ENCODE measurements at regions not wholly inside any gene's neighbourhood (a gene's known extent, or its start where the extent isn't known, plus 50 kb on each side); places are given as distances from the start of the nearest gene placed in this dataset.

DNA sequence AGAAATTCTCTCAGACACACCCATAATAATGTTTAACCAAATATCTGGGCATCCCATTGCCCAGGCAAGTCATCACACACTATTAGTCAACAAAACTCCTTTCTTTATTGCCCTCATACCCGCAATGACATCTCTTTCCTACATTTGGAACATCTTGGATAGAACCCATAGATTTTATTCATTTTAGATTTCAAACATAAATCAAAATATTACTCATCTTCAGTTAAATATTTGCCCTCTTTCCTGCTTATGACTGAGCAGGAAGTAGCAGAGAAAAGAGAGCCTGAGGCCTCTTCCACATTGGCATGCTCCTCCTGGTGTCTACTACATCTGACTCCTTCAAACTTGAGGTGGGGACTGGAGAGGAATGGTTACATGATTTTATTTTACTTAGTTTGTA is 592.0 kb downstream of the CHSY3 start:
- RAD21 ChIA-PET (ENCODE audit: low non-redundant PET in 1 of 2, low total read pairs in 2 of 2, uncharacterized antibody in 2 of 2, unreplicated experiment in 2 of 2) = no interaction called here
- intact Hi-C loops (cut with micrococcal nuclease) = no loop called here

DNA sequence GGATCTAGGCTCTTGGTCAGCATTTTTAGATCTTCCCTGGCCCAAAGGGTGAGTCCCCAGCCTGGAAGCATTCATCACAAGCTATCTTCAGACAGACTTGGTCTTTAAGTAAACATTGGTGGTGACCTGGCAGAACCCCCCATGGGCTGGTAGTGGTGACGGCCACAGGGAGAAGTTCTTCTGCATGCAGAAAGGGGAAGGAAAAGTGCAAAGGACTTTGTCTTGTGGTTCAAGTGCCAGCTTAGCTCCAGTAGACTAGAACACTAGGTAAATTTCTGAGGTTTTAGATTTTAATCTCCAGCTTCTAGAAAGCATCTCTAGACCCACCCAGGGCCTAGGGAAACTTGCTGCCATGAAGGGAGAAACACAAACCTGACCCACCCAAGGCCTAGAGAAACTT is 584.0 kb downstream of the CHSY3 start:
- Histone ChIP-seq H3K36me3 (ENCODE audit: control insufficient read depth in 1 of 2, insufficient read depth in 2 of 2, low read length in 2 of 2) (no peaks in the 10 kb centered on the region), H3K4me3 (replicated peaks in 1 of 2; ENCODE audit: low read depth in 1 of 2, low read length in 2 of 2) (no peak overlapping the region), H4K20me1 (ENCODE audit: insufficient read depth) (no peaks in the 10 kb centered on the region), H3K9me3 (ENCODE audit: control insufficient read depth in 1 of 2, insufficient read depth in 1 of 2, low read depth in 1 of 2, low read length in 2 of 2) (no peaks in the 10 kb centered on the region), H3K4me1 (ENCODE audit: control insufficient read depth in 1 of 2, insufficient read depth in 2 of 2, low read length in 2 of 2) (no peaks in the 10 kb centered on the region), H3K9ac (ENCODE audit: low read length) (no peak overlapping the region), H3K9me2 (ENCODE audit: insufficient read depth) (no peaks in the 10 kb centered on the region), H3K79me2 (ENCODE audit: insufficient read depth, low read length) (no peaks in the 10 kb centered on the region), H3K4me2 (ENCODE audit: low read length) (no peak overlapping the region), H2AFZ (ENCODE audit: low read depth, low read length, poor library complexity, severe bottlenecking) (no peak overlapping the region), H3K27ac (ENCODE audit: low read depth, low read length) (no peak overlapping the region), H3K27me3 (ENCODE audit: insufficient read depth, low read length) (no peaks in the 10 kb centered on the region)
- intact Hi-C loops (cut with micrococcal nuclease) = no loop called here
- RAD21 ChIA-PET (ENCODE audit: low non-redundant PET in 1 of 2, low total read pairs in 2 of 2, uncharacterized antibody in 2 of 2, unreplicated experiment in 2 of 2) = no interaction called here
- CTCF ChIA-PET = no interaction called here
- no TSS peak for BruUV-seq (replicated peaks)
- ATAC-seq (no peak), DNase-seq (ENCODE audit: low read depth, low spot score) (no peak)
- POLR2A ChIA-PET = no interaction called here
- TF ChIP-seq, protein P1, sequence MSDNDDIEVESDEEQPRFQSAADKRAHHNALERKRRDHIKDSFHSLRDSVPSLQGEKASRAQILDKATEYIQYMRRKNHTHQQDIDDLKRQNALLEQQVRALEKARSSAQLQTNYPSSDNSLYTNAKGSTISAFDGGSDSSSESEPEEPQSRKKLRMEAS (IDR thresholded peaks at IDR 0.05) = no peak
- TF ChIP-seq POLR2A (IDR thresholded peaks at IDR 0.05; ENCODE audit: borderline replicate concordance, extremely low read depth, insufficient read depth, insufficient read length) (no peak), POLR2AphosphoS5 (IDR thresholded peaks at IDR 0.05; ENCODE audit: low read depth, low read length) (no peak), FOSL1 (IDR thresholded peaks at IDR 0.05; ENCODE audit: low read depth) (no peak), EZH2 (IDR thresholded peaks at IDR 0.05) (no peak), YY1 (IDR thresholded peaks at IDR 0.05; ENCODE audit: extremely low read depth, insufficient replicate concordance, low read depth, low read length) (no peak), SRF (IDR thresholded peaks at IDR 0.05; ENCODE audit: low read depth) (no peak), JUND (IDR thresholded peaks at IDR 0.05) (no peak), SP1 (IDR thresholded peaks at IDR 0.05; ENCODE audit: low read depth) (no peak), RAD21 (IDR thresholded peaks at IDR 0.05; ENCODE audit: low read depth) (no peak)
- TF ChIP-seq, protein P2, sequence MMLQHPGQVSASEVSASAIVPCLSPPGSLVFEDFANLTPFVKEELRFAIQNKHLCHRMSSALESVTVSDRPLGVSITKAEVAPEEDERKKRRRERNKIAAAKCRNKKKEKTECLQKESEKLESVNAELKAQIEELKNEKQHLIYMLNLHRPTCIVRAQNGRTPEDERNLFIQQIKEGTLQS (IDR thresholded peaks at IDR 0.05) = no peak
- TF ChIP-seq, protein P3, sequence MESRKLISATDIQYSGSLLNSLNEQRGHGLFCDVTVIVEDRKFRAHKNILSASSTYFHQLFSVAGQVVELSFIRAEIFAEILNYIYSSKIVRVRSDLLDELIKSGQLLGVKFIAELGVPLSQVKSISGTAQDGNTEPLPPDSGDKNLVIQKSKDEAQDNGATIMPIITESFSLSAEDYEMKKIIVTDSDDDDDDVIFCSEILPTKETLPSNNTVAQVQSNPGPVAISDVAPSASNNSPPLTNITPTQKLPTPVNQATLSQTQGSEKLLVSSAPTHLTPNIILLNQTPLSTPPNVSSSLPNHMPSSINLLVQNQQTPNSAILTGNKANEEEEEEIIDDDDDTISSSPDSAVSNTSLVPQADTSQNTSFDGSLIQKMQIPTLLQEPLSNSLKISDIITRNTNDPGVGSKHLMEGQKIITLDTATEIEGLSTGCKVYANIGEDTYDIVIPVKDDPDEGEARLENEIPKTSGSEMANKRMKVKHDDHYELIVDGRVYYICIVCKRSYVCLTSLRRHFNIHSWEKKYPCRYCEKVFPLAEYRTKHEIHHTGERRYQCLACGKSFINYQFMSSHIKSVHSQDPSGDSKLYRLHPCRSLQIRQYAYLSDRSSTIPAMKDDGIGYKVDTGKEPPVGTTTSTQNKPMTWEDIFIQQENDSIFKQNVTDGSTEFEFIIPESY (IDR thresholded peaks at IDR 0.05; ENCODE audit: extremely low read depth, insufficient replicate concordance, low read length) = no peak

More for the DNA sequence above, 592.0 kb downstream of the CHSY3 start:
- peaks cover 0 to 3% of the 10 kb centered on the region in 2 experiments; a peak in 1 of 4 replicates for H3K4me1 ChIP-seq (ENCODE audit: control insufficient read depth in 1 of 2, insufficient read depth in 2 of 2, low read length in 2 of 2)
- ATAC-seq = no peak
- no peak overlapping the region for H3K4me3 ChIP-seq (replicated peaks in 1 of 2; ENCODE audit: low read depth in 1 of 2, low read length in 2 of 2)
- no peaks in the 10 kb centered on the region for H3K79me2 ChIP-seq (ENCODE audit: insufficient read depth, low read length)
- TF ChIP-seq EZH2phosphoT487 (IDR thresholded peaks at IDR 0.05; ENCODE audit: borderline replicate concordance) (no peak), EGR1 (IDR thresholded peaks at IDR 0.05; ENCODE audit: low read depth) (no peak), CBX3 (IDR thresholded peaks at IDR 0.05; ENCODE audit: low read depth) (no peak), SRF (IDR thresholded peaks at IDR 0.05; ENCODE audit: low read depth) (no peak), ELF1 (IDR thresholded peaks at IDR 0.05; ENCODE audit: borderline replicate concordance, low read depth) (no peak), JUND (IDR thresholded peaks at IDR 0.05) (no peak)
- TF ChIP-seq, protein P3 (IDR thresholded peaks at IDR 0.05; ENCODE audit: extremely low read depth, insufficient replicate concordance, low read length) = no peak
- H2AFZ ChIP-seq (ENCODE audit: low read depth, low read length, poor library complexity, severe bottlenecking) = no peak overlapping the region
- H3K27ac ChIP-seq (ENCODE audit: low read depth, low read length) = no peak overlapping the region
- no peak overlapping the region for H3K9ac ChIP-seq (ENCODE audit: low read length)
- H3K9me3 ChIP-seq (ENCODE audit: control insufficient read depth in 1 of 2, insufficient read depth in 1 of 2, low read depth in 1 of 2, low read length in 2 of 2) = no peaks in the 10 kb centered on the region
- no TSS peak for BruUV-seq (replicated peaks)
- H3K27me3 ChIP-seq (ENCODE audit: insufficient read depth, low read length) = no peaks in the 10 kb centered on the region
- H4K20me1 ChIP-seq (ENCODE audit: insufficient read depth) = no peaks in the 10 kb centered on the region
- no peak for DNase-seq (ENCODE audit: low read depth, low spot score)
- ChIA-PET POLR2A (no interaction called here), CTCF (no interaction called here)
- no peaks in the 10 kb centered on the region for H3K36me3 ChIP-seq (ENCODE audit: control insufficient read depth in 1 of 2, insufficient read depth in 2 of 2, low read length in 2 of 2)
- no peak overlapping the region for H3K4me2 ChIP-seq (ENCODE audit: low read length)
- no peaks in the 10 kb centered on the region for H3K9me2 ChIP-seq (ENCODE audit: insufficient read depth)

Measured in HCT116 (cell line).